SKM-1 (cell line): ENCODE measurements at regions not wholly inside any gene's neighbourhood (a gene's known extent, or its start where the extent isn't known, plus 50 kb on each side); places are given as distances from the start of the nearest gene placed in this dataset.

ENCODE experiments used
- DNase-seq: peaks from one replicate; lab custom pipeline; 2025; ENCODE audit not compliant: unreplicated experiment; lab: John Stamatoyannopoulos, UW

DNA sequence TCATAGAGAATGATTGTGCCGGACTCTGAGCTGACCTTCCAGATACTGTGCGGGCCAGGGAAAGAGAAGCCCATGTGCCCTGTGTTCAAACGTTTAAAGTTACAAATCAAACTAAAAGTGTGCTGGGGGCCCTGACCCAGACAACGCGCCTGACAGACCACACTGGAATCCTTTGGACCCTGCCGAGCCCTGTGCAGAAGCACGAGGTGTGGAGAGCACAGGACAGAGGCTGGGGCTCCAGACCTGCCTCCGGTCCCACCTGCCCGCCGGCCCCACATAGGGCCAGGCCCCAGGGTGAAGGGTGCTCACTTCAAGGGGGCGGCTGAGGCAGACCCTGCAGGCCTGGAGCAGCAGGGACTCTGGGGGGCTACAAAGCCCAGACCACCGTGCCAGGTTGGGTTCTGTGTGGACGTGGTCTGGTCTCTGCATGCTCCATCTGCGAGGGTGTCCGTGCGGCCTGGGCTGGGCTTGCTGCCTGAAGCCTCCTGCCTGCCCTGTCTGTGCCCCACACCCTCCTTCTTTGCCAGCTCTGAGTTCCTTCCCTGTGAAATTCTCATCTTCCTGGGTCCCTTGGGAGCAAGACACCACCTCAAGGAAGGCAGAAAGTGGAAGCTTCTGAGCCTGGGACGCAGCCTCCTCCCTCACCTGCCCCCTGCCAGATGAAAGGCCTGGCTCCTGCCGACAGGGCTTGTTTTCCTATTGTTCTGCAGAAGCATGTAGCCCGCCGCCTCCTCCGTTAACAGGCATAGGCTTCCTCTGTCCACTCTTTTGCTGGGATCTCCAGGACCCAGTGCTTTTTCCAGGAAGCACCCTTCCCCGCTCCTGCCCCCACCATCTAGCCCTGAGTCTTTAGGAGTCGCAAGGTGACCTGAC, 186.2 kb downstream of the ERMARD start:
- DNase-seq = no peak

DNA sequence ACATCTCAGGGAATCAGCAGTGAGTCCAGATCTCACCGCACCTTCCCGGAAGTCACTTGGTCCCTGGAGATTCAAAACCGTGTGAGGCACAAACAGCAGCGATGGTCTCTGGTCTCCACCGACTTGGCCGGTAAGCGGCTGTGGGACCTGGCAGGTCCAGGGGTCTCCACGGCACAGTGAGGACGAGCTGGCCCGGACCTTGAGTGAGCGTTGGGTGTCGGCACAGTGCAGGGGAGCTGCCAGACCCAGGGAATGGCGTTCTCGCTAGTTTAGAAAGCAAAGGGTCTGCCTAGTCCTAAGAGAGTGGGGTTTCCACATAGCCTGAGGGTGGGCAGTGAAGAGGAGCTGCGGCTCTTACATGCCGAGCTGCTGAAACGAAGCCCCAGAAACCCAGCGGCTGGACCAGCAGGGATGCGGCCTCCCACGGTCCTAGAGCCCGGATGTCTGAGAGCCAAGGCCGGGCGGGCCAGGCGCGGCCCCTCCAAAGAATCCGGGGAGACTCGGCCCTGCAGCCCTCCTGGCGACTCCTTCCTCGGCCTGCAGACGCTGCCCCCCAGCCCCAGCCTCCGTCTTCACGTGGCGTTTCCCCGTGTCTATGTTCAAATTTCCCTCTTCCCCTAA, 185.0 kb downstream of the ERMARD start:
- no peak for DNase-seq

DNA sequence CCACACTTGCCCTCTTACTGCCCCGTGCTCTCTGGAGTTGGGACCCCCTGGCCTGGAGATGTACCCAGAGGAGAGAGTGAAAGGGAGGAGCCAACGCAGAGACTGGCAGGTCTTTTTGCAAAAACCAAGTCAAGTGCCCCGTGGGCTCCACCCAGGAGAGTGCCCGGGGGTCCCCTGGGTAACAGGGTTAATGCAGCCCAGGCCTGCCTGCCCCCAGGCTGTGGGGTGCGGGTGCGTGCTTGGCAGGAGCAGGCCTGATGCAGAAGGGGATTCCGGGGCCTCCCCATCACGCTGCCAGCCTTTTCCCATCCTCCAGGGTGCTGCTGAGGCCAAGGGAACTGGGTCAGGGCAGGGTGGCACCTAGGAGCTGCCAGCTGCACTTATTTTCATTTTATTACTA, 184.4 kb downstream of the ERMARD start:
- no peak for DNase-seq

DNA sequence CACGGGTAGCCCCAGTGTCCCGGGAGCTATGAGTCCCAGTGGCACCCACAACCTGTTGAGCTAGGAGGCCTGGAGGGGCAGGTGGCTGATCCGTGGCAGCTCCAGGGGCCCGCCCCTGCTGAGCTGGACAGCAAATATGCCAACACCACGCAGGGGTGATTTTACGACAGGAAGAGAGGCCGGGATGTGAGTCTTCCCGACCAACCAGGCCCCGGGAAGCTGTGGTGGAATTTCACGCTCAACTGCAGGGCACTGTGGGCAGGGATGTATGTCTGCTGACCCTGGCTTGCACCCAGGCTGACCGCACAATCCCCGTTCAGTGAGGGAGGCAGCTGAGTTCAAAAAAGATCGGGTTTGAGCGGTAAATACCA, 183.9 kb downstream of the ERMARD start:
- DNase-seq = no peak

DNA sequence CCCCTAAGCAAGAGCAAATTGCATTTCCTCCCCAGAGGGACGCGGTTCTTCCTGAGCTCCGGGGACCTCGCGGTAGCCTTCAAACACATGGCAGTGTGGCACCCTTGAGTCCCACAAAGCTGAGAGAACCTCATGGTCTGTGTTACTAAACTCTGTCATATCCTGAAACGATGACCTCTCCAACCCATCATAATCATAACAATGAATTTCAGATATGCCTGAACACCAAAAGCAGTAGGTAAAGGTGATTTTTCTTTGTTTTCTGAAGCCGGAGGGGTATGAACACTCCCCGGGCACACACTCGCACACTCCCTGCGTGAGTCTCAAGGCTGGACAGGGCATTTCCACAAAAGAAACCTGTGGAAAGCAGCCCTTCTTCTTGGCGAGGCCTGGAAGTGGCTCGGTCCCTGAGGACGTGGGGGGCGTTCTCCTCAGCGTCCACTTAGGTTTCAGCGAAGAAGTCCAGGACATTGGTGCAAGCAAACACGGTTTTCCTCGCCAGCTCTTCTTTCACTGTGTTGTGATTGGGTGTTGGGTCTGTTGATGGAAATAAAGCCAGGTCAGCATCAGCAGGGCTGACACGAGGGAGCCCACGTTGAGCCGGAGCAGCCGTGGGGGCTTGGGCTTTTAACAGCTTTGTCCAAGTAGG, 183.4 kb downstream of the ERMARD start:
- DNase-seq = no peak

DNA sequence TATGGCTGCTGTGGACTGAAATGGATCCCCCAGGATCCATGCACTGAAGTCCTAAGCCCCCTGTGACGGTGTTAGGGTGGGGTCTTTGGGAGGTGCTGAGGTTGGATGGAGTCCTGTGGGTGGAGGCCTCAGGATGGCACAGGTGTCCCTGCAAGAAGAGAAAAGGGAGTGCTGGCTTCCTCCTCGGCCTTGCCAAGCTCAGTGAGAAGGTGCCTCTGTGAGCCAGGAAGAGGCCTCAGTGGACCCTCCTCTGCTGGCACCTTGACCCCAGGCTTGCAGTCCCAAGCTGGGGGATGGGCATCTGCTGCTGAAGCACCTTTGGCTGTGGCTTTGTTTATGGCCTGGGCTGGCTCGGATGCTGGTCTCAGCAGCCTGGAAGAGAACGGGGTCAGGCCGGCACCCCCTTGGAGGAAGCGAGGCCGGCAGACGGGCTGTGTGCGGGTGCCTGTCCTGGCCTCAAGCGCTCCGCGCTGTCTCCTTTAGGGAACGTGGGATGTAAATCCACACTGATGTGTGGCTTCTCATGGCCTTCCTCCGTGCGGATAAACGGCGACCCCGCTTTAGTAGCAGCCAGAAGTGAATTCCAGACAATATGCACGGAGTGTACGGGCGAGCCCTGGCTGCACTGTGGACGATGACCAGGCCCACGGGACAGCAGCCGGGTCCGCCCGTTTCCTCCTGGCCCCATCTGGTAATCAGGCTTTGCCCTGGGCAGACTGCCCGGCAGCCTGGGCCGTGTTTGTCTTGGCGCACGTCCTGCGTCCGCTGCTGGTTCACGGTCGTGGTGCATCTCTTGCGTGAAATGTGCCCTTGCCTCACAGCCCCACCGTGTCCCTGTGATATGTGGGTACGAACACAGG, 182.6 kb downstream of the ERMARD start:
- no peak for DNase-seq

DNA sequence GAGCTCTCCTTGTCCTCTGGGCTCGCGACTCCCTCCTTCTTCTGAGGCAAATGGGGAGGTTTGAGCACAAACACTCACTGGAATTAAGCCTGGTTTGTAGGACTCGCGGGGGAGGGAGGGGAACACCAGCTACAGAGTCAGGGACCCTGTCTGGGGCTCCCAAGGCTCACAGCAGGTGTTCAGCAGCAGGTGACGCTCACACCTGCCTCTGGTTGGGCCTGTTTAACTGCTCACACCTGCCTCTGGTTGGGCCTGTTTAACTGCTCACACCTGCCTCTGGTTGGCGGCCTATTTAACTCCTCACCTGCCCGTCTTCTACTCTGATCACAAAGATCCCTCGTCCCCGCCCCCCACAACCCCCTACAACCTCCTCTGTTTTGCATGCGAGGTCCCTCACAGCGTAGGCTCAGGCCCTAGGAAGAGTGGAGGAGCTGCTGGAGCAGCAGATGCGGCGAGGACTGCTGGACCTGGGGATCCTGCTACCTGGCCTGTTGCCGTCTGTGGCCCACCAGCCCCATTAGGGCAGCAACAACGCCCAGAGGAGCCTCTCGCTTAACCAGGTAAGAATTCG, 181.9 kb downstream of the ERMARD start:
- no peak for DNase-seq

DNA sequence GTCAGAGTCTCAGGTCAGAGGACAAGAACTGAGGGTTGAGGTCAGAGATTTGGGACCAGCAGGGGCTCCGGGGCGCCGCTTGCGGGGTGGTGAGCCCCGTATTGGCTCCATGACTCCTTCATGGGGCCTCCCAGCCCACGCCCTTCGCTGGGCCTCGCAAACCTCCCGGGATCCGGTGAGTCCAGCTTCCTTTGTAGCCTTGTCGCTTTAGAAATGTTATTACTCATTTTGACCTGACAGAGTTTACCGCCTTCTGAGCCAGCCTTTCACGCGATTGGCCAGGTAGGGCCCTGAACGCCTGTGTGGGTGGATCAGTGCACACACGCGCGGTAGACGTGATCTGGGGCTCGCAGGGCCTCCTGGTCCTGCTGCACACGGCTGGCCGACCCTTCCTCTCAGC, 181.1 kb downstream of the ERMARD start:
- DNase-seq = no peak

DNA sequence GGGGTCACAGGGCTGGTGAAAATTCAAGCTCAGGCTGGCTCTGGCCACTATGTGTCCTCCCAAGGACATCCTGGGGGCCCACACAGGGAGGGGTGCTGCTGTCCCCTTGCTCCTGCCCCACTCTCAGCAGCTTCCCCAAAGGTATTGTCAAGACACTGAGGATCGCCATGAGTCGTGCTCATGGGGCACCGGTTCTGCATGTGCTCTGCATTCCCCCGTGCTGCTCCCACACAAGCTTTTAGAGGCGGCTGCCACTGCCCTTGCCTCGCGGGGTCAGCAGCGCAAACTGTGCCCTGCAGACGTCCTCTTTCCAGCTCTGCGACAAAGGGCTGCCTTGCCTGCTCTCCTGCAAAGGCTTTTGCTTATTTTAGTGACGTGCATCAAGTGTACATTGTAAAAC, 179.8 kb downstream of the ERMARD start:
- DNase-seq = no peak

DNA sequence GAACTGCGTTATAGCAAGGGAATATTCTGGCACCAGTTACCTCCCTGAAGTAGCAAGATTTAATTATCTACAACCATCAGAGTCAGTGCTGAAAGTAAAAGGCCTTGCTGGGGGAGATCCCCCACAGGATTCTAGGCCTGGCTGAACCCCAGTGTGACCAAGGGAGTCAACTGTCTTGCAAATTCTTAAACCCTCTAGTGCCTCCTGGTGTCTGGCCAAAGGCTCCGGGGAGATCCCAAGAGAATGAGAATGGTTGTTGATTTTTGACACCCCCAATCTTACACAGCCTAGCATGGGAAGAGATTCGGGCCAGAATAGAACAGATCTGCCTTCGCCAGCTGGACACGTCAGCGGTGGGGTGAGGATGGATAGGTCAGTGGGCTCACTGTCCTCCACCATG, 179.4 kb downstream of the ERMARD start:
- no peak for DNase-seq

DNA sequence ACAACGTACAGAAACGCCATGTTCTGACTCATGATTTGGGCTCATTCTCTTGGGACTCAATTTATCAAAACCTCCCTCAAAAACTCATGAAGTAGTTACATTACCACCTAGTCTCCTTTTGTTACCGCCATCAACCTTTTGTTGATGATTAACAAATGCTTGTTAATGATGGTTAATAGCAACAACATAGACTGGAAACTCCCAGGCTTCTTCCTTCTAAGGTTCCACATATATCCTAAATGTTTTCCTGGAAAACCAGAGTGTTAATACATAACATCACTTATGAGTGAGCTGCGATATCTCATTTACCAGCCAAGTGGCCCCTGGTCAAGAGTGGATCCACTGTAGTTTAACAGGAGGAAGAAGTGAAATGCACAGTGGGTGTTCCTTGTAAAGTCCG, 176.3 kb downstream of the ERMARD start:
- DNase-seq = no peak

DNA sequence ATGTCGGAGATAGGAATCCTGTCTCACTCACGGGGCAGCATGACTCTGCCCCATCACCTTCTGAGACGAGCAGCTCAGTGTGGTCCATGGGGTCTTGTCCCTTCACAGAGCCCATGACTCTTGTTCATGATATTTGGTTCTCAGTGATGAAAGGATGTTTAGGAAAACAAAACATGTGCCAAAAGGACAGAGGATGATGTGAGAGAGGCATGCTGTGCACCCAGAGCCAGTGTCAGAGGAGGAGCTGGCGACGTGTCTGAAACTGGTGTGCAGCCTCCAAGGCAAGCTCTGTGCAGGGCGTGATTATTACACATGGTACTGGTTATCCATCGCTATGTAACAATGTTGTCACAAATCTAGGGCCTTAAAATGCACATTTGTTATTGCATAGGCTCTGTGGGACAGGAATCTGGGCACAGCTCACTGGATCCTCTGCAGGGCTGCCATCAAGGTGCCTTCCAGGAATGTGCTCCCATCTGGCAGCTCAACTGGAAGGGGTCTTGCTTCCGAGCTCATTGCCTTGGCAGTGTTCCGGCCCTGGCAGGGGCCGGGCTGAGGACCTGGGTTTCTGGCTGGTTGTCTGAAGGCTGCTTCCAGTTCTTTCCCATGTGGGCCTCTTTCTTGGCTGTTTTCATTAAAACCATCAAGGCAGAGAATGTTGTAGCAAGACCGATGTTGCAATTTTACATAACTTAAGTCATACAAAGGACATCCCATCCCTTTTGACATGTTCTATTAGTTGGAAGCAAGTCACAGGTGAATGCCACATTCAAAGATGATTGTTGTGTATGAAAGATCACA, 175.4 kb downstream of the ERMARD start:
- no peak for DNase-seq

DNA sequence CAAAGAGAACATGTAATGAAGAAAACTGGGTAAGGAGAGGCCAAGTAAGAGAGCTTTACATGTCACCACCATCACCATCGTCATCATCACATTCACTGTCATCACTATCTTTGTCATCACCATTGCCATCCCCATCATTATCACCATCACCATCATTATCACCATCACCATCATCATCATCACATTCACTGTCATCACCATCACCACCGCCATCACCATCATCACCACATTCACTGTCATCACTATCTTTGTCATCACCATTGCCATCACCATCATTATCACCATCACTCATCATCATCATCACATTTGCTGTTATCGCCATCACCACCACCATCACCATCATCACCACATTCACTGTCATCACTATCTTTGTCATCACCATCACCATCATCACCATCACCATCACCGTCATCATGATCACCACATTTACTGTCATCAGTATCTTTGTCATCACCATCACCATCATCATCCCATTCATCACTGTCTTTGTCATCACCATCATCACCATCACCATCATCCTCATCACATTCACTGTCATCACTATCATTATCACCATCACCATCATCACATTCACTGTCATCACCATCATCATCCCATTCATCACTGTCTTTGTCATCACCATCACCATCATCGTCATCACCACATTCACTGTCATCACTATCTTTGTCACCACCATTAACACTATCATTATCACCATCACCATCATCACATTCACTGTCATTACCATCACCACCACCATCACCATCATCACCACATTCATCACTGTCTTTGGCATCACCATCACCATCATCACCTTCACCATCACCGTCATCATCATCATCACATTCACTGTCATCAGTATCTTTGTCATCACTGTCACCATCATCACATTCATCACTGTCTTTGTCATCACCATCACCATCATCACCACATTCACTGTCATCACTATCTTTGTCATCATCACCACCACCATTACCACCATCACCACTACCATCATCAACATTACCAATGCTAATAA, 172.3 kb downstream of the ERMARD start:
- DNase-seq = no peak

DNA sequence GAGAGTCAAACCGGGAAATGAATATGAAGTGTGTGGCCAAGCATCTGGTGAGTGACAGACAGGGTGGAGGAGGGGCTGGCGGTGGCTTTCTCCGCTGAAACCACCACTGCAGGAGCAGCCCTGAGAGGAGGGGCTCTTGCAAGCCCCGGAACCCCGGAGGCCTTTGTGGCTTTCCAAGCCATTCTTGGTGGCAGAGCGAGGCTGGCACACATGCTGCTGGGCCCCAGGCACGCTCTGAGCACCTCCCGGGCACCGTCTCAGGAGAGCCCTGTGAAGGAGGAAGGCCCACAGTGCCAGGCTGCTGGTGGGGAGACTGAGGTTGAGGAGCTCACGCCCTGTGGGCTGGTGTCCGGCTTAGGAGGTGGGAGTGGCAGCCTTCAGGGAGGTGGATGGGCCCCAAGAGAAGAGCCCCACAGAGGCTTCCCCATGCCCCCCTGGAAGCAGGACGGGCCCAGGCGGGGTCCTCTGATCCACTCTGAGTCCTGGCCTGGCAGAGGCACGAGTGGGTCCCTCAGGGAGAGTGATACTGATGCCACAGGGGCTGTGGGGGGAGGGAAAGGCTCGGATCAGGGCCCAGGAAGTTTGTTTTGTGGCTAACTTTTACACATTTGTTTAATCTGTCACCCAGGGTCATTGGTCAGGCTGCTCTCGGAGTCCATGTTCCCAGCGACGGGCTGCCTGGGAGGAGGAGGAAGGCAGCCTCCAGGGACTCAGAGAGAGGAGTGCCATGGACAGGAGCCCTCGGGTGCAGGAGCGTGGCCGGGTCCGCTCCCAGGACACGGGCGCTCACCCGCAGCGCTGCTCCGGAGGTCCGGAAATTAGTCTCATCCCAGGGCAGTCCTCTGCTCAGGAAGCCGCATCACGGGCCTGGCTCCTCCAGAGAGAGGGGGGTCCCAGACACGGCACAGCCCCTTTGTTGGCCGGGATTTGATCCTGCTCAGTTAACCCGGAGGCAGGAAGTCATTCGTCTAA, 170.7 kb downstream of the ERMARD start:
- no peak for DNase-seq

DNA sequence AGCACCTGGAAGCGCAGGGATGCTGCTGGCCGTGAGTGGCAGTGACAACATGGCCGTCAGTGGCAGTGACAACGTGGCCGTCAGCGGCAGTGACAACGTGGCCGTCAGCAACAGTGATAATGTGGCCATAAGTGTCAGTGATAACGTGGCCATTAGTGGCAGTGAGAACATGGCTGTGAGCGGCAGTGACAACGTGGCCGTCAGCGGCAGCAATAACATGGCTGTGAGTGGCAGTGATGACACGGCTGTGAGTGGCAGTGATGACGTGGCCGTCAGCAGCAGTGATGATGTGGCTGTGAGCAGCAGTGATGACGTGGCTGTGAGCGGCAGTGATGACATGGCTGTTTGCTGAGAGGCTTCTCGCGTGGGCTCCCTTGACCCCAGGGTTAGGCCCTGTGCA, 169.8 kb downstream of the ERMARD start:
- DNase-seq = no peak

DNA sequence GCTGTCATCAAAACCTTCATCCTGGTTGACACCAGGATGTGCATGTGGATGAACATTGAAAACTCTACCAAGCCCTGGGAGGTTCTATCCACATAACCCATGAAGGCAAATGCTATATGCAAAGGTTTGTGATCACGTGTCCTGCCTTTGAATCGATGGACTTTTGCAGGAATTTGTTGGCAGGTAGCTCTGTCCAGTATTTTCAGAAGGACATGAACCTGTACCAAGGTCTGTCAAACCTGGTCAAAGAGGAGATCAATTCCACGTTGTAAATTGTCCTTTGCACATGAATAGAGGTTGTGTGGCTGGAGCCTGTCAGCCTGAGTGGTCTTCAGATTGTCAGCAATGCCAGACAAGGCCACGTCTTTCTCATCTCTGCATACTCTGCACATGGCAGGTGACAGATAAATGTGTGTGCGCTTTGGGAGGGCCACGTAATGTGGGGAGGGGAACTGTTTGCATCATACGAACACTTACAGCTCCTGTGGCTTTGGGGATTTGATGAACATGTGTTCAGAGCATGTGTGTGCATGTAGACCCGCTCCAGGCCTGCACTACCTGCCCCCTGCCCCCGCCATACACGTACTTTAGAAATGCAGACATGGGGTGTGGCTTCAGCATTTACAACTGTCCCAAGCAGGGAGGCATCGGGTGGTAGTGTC, 169.1 kb downstream of the ERMARD start:
- no peak for DNase-seq

DNA sequence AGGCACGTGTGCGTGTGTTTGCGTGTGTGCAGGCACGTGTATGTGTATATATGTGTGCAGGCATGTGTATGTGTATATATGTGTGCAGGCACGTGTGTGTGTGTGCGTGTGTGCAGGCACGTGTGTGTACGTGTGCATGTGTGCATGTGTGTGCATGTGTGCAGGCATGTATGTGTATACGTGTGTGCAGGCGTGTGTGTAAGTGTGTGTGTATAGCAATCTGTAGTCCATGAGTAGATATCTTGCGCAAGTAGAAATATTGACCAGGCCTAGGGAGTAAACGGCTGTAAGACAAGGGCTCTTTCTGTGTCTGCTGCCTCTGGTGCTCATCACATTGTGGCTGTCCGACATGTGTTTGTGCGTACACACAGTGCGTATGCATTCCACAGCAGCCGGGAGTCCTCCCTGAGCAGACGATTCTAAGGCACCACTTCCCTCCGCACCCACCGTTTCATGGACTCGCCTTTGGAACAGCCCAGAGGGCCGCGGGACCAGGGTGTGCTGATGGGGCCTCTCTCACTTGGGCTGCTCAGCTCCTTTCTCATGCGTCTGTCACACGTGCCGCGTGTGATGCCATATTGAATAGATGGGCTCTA, 167.6 kb downstream of the ERMARD start:
- no peak for DNase-seq
